HG02981 (cell line): ENCODE measurements at regions not wholly inside any gene's neighbourhood (a gene's known extent, or its start where the extent isn't known, plus 50 kb on each side); places are given as distances from the start of the nearest gene placed in this dataset.

Experiments
- ATAC-seq: cut with Tn5 transposase; IDR thresholded peaks from one replicate; pipeline ENCODE4 v1.9.1; 2021; ENCODE audit warnings: mild to moderate bottlenecking, moderate library complexity; ENCODE audit not compliant: unreplicated experiment

DNA sequence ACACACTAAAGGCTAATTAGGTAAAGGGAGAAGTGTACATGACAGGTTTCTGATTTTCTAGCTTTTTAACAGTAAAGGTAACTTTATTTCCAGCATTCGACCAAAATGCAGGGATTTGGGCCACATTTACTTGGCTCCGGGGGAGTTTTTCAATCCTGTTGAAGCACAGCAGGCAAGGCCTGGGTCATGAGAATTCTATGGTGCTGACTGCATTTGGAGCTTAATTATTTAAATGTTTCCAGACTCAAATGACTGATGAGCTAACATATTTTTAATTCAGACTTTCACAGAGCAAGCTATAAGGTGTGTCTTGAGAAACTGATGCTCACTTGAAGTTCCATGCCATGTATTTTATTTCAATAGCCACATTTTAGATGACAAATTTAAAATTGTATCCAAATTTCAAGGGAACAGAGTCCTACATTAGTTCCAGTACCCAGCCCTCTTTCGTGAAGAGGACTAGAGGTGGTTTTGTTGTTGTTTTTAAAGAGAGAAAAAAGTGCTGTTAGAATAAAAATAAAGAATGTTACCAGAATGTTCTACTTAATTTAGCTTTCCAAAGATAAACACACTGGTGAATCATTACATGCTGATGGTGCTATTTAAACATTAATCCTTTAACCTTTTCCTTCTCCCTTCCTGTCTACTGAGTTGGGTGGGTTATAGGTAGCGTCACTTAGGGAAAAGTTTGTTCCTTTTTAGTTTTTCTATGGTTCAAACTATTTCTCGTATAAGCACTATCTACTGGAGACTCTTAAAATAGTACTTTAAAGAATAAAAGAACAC lies 82.3 kb upstream of the PHACTR2 start:
- no peak for ATAC-seq

DNA sequence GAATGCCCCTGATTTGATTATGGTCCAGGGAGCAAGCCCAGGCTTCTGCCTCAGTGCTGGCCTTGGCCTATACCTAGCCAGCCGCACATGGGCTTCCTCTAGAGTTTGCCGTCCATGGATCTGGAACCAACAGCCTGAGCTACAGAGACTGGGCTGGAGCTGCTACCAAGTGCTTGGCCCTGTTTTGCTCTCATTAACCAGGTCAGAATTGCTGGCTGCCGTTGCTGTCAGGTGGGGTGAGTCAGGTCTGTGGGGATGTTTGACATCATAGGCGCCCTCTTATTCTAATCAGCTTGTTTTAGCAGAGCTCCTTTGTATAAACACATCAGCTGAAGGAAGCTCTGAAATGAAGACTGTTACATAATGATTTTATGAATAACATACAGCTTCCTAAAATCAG lies 83.1 kb upstream of the PHACTR2 start:
- ATAC-seq, result no peak

GRCh38 chr6:143592335-143592734 lies 80.8 kb upstream of the FUCA2 start:
- no peak for ATAC-seq

DNA sequence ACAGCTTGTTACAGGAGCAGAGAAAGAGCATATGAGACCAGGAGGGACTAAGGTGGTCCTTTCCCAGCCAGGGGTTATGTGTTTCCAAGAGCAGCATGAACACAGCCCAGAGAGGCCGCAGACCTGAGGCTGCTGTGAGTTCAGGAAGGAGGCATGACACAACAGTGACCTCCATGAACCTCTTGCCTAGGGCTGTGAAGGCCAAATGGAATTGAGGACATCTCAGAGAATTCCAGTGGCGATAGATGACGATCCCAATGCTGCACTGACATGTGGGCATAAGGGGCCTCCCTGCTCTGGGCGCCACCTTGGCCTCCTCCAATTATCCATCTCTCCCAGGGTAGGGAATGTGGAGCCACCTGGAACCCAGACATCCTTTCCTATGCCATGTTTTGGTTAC lies 79.9 kb upstream of the FUCA2 start:
- ATAC-seq, result no peak

DNA sequence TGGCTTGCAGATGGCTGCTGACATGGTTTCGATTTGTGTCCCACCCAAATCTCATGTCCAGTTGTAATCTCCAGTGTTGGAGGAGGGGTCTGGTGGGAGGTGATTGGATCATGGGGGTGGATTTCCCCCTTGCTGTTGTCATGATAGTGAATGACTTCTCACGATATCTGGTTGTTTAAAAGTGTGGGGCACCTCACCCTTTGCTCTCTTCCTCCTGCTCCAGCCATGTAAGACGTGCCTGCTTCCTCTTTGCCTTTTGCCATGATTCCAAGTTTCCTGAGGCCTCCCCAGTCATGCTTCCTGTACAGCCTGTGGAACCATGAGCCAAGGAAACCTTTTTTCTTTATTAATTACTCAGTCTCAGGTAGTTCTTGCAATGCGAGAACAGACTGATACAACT lies 77.6 kb upstream of the FUCA2 start:
- ATAC-seq, result no peak

GRCh38 chr6:143586557-143586956 lies 75.0 kb upstream of the FUCA2 start:
- no peak for ATAC-seq

- no peak for ATAC-seq
These were observed 74.2 kb upstream of the FUCA2 start for GRCh38 chr6:143585716-143586115.

DNA sequence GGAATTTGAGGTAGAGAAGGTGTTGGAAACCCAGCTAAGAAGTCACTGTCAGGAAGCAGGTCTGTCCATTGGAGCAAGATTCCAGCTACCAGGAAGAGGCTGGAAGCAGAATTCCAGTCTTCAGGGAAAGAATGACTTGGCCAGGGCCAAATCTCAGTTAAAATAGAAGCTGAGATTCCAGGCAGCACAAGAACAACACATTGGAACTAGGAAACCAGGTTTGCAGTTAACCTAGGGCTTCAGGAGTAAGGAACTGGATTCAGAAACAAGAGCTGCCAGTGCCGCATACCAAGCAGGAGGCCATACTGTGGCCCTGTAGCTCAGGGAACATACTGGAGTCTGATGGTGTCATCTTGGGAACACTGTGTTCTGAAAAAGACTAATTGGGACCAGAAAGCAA lies 73.7 kb upstream of the FUCA2 start:
- no peak for ATAC-seq

- ATAC-seq, result no peak
These were observed 72.2 kb upstream of the FUCA2 start for GRCh38 chr6:143583542-143584327.

DNA sequence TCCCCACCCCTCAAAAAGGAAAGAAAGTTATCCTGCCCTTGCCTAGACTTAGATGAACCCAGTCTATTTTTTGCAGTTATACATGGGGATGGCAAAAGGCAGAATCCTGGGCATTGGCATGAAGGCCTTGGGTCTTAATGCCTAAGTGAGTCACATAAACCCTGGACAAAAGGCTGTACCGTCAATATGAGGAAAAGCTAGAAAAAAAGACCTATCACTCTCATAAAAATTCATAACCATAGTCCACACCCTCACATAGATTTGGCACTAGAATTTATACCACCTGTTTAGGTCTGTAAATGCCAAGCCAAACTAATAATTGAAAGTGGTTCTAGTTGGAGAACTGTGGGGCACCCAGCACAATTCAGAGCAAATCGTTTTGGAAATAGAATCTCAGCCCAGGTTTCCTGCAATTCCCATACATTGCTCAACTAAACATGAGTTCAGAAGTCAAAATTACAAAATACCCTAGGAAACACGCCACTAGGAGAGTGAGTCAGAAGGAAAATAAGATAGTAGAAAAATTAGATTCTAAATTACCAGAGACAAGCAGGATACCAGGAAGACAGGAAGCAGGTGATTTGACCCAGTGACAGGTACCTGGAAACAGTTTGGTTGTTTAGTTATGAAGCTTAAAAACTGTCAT lies 70.4 kb upstream of the FUCA2 start:
- no peak for ATAC-seq

DNA sequence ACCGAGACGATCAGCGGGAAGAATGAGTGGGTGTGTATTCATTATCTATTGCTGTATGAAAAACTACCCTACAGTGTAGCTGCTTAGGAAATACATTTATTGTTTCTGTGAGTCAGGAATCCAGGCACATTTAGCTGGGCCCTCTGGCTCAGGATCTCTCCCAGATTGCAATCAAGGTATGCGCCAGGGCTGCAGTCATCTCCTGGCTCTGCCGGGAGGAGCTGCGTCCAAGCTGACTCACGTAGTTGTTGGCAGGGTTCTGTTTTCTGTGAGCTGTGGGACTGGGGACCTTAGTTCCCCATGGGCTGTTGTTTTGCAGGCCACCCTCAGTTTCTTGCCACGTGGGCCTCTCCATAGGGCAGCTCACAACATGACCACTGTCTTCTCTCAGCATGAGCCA lies 68.2 kb upstream of the FUCA2 start:
- no peak for ATAC-seq

DNA sequence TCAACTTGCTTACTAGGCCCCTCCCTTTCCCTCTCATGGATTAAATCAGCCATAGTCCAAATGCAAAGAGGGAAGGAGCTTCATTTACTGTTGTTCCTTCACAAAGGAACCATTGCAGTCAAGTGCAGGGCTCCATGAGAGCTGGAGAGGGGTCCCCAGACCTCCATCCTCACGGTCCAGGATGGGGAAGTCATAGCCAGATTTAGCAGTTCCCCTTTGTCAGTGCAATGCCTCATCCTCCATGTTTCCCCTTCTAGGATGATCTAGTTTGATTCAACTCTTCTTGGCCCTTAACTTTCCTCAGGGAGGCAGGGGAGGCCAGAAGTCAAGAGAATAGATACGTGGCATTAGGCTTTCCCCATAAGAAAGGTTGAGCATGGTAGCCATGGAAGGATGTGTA lies 66.5 kb upstream of the FUCA2 start:
- ATAC-seq, result no peak

GRCh38 chr6:143575901-143576426 lies 64.4 kb upstream of the FUCA2 start:
- no peak for ATAC-seq

DNA sequence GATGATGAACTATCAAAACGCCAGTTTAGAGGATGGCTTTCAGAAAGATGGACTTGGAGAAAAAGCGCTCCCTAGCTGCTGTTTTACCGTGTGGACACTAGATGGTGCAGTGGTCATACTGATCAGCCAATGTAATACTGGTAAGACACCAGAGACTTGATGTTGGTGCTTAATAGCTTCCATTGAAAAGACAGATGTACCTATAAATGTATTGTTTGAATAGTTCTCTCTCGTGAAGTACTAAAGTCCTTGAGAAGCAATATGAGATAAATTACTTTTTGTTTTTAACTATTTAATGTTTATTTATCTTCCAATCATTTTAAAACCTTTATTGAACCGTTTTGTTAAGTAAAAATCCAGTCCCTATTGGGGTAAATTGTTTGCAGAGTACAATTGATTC lies 63.9 kb upstream of the FUCA2 start:
- ATAC-seq, result peak; percentile 89

DNA sequence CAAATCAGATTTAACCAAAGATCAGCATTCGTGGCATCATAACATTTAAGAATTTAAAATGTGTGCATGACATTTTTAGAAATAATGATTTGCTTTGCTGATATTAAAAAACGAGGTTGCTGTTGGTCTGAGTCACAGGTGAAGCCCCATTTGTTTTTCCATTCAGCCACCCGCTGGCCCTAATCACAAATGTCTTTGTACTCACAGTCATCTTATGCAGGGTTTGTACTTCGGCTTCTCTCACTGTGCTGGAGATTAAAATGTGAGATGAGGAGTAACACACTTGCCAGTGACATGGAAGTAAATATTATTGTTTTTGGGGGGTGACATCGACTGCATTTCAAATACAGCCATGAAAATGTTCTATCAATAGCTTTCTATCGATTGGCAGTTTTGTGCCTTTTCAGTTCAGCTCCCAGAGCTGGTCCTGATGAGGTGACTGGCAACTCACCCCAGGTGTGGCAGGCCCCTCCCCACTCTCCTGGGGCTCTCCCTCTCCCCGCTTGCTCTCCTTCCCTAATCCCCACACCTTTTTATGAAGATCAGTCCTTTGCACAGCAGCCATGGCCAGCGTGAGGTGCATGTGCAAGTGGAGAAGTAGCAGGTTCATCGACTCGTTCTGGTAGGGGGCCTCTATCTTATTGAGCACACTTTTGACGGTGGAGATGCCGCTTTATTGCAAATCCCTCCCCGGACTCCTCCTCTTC lies 58.8 kb upstream of the FUCA2 start:
- ATAC-seq, result no peak

DNA sequence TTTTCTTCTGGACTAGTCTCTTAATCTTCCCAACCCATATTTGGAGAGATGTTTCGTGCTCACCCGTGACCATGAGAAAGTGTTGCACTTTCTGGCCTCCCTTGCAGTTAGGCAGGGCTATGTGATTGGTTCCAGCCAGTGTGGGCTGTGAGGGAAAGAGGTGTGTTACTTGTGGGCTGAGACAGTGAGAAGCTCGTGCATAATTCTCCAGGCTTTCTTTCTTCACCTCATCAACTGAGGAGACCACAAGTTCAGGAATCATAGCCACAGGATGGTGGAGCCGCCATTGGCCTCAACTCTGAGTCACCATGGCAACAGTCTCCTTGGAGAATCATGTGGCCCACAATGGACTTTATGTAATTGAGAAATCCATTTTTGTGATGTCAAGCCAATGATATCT lies 57.5 kb upstream of the FUCA2 start:
- ATAC-seq, result no peak

DNA sequence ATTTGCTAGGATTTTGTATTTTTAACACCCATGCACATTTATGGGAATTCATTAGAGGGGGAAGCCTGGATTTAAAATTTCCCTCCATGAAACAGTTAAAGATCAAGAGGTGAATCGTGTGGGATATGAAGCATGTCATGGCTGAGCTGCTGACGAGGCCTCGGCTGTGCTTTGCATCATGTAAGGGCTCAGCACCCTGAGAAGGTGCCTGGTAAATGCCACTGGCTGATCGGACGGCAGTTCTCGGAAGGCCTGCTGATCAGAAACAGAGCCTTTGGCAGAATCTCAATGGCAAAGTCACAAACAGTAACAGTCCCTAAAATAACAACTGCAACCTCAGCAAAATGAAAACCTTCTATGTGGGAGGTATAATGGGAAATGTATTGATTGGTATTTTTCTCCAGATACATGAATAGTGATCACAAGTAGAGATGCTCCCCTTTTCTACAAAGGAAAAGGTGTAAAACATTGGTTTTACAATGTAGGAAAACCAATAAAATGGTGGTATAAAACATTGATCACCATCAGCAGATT lies 53.0 kb upstream of the FUCA2 start:
- no peak for ATAC-seq

DNA sequence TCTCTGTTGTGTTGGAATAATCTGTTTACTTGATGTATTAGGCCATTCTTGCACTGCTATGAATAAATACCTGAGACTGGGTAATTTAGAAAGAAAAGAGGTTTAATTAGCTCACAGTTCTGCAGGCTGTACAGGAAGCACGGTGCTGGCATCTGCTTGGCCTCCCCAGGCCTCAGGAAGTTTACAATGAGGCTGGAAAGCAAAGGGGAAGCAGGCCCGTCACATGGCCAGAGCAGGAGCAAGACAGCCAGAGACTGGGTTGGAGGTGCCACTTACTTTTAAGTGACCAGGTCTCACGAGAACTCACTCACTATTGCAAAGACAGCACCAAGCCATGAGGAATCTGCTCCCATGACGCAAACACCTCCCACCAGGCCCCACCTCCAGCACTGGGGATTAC lies 50.6 kb upstream of the FUCA2 start:
- ATAC-seq, result no peak
